ENCODE measurements at regions not wholly inside any gene's neighbourhood (a gene's known extent, or its start where the extent isn't known, plus 50 kb on each side); places are given as distances from the start of the nearest gene placed in this dataset.

DNA sequence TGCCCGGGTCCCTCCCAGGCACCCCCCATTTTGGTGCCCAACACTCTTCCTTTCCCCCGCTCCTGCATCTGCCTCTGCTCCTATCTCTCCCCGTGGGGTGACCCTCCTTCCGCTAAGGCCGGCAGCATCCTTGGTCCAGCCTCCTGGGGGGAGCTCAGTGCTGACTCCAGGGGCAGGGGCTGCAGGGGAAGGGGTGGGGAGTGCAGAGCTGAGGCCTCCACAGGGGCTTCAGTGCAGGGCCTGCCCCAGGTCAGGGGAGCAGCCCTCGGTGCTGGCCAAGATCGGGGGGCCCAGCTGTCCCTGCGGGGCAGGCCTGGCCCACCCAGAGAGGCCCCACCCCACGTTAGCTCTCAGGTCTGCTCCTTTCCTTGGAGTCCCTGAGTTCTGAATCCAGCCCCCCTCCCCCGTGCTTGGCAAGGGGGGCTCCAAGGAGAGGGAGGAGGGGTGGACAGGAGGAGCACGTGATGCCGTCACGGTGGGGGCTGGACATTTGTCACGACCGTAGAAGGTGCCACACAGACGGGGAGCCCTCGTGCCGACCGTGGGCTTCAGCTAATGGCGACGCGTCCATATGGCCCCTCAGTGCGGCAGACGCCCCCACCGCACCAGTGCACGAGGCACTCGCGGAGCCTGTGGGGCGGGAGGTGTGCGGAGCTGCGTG is 63.5 kb upstream of the ADRA2C start:
- peaks cover 0 to 2% (median 0%) of the 10 kb centered on the region in 4 donors for H3K9me3 ChIP-seq
- TF ChIP-seq POLR2AphosphoS5 (IDR thresholded peaks at IDR 0.05): no peak
- no peak for TF ChIP-seq POLR2A (IDR thresholded peaks at IDR 0.05)
- no peak for TF ChIP-seq CTCF (IDR thresholded peaks at IDR 0.05)
- TF ChIP-seq EP300 (IDR thresholded peaks at IDR 0.05): no peak
- H3K4me1 ChIP-seq: no peaks in the 10 kb centered on the region
- H3K27me3 ChIP-seq: peaks cover 9 to 73% (median 33%) of the 10 kb centered on the region in 3 donors
- H3K4me3 ChIP-seq: no peak overlapping the region
- intact Hi-C loops (cut with DNase I): no loop called here
- no peaks in the 10 kb centered on the region for H3K36me3 ChIP-seq
- peak; percentile 21 for DNase-seq
- no peak overlapping the region for H3K27ac ChIP-seq
- 63 to 71% methylated on average over 31 of the region's 31 CpGs for WGBS, 2 donors

DNA sequence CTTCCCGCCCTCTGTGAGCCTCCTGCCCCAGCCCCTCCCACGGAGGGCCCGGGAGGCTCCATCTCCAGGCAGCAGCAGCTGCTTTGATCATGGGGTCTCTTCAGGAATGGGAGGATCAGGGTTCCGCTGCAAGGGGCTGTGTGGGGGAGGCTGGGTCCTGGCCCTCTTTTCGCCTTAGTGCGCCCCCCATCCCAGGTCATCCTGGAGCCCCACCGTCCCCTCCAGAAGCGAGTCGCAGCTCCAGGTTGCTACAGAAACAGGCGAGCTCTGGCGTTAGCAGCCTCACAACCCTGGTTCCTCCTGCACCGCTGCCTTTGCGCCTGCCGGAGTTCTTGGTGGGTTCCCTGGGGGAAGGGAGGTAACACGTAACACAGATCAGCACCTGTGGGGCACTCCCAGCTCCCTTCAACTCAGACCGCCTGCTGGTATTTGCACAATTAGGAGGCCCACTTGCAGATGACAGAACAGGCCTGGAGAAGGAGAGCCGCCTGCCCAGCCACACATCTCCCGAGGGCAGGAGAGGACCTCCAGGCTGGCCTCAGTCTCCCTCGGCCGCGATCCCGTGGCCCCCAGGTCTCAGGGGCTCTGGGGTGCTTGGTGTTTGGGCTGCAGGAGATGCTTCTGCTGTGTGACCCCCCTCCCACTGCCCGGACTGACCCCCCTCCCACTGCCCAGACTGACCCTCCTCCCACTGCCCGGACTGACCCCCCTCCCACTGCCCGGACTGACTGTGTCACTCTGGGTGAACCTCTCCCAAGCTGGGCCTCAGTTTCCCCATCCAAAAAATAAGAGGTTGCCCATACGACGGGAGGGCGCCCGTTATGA is 64.2 kb upstream of the ADRA2C start:
- peaks cover 0 to 9% (median 2%) of the 10 kb centered on the region in 4 donors for H3K9me3 ChIP-seq
- DNase-seq: peak; percentile 62
- no peak overlapping the region for H3K27ac ChIP-seq
- H3K27me3 ChIP-seq: peaks cover 9 to 66% (median 33%) of the 10 kb centered on the region in 3 donors
- H3K4me3 ChIP-seq: no peak overlapping the region
- H3K4me1 ChIP-seq: no peaks in the 10 kb centered on the region
- H3K36me3 ChIP-seq: no peaks in the 10 kb centered on the region
- TF ChIP-seq POLR2AphosphoS5 (IDR thresholded peaks at IDR 0.05) (no peak), EP300 (IDR thresholded peaks at IDR 0.05) (no peak), POLR2A (IDR thresholded peaks at IDR 0.05) (no peak), CTCF (IDR thresholded peaks at IDR 0.05) (no peak)
- intact Hi-C loops (cut with DNase I): no loop called here
- 61 to 66% methylated on average over 29 of the region's 29 CpGs for whole genome bisulfite sequencing, 2 donors

DNA sequence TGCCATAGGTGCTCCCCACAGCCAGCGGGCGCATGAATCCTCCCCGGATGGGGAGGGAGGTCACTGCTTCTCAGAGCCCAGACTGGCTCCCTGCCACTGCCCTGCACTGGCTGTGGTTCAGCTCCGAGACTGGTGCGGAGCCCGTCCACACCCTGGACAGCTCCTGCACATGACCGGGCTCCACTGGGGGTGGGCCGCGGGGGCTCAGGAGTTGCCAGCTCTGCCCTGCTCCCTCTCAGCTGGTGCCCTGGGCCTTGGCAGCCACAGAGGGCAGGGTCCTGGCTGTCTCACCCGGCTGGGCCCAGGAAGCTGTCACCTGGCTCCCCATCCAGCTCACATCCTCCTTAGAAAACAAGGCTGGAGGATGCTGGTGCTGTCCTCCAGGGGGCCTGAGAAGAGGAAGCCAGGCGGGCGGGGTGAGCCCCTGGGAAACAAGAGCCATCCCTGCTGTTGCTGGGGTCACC is 64.9 kb upstream of the ADRA2C start:
- no peaks in the 10 kb centered on the region for H3K4me1 ChIP-seq
- H3K36me3 ChIP-seq: no peaks in the 10 kb centered on the region
- TF ChIP-seq POLR2A (IDR thresholded peaks at IDR 0.05) (no peak), CTCF (IDR thresholded peaks at IDR 0.05) (no peak), EP300 (IDR thresholded peaks at IDR 0.05) (no peak), POLR2AphosphoS5 (IDR thresholded peaks at IDR 0.05) (no peak)
- H3K27ac ChIP-seq: no peak overlapping the region
- no peak for DNase-seq
- intact Hi-C loops (cut with DNase I): no loop called here
- peaks cover 0 to 13% (median 3%) of the 10 kb centered on the region in 4 donors for H3K9me3 ChIP-seq
- WGBS, 2 donors: 52 to 68% methylated on average over 12 of the region's 12 CpGs
- H3K27me3 ChIP-seq: peaks cover 9 to 60% (median 33%) of the 10 kb centered on the region in 3 donors
- H3K4me3 ChIP-seq: no peak overlapping the region

GRCh38 chr4:3700736-3701135 is 65.4 kb upstream of the ADRA2C start:
- Histone ChIP-seq H3K4me1 (no peaks in the 10 kb centered on the region), H3K4me3 (no peak overlapping the region), H3K27ac (no peak overlapping the region), H3K9me3 (peaks cover 0 to 16% (median 3%) of the 10 kb centered on the region in 4 donors), H3K36me3 (no peaks in the 10 kb centered on the region), H3K27me3 (peaks cover 9 to 54% (median 33%) of the 10 kb centered on the region in 3 donors)
- TF ChIP-seq POLR2A (IDR thresholded peaks at IDR 0.05) (no peak), CTCF (IDR thresholded peaks at IDR 0.05) (no peak), EP300 (IDR thresholded peaks at IDR 0.05) (no peak), POLR2AphosphoS5 (IDR thresholded peaks at IDR 0.05) (no peak)
- DNase-seq: no peak
- WGBS, 2 donors: 83 to 87% methylated on average over 10 of the region's 10 CpGs
- intact Hi-C loops (cut with DNase I): no loop called here

Measured in sigmoid colon (tissue), 6 donors.